HG02623 (cell line): ENCODE measurements at regions not wholly inside any gene's neighbourhood (a gene's known extent, or its start where the extent isn't known, plus 50 kb on each side); places are given as distances from the start of the nearest gene placed in this dataset.

Experiments used
- ATAC-seq: cut with Tn5 transposase; IDR thresholded peaks from one replicate; pipeline ENCODE4 v1.9.1; 2021; ENCODE audit warnings: moderate library complexity; ENCODE audit not compliant: unreplicated experiment

GRCh38 chr2:195500879-195501278 lies 156.1 kb upstream of the SLC39A10 start:
- no peak for ATAC-seq

DNA sequence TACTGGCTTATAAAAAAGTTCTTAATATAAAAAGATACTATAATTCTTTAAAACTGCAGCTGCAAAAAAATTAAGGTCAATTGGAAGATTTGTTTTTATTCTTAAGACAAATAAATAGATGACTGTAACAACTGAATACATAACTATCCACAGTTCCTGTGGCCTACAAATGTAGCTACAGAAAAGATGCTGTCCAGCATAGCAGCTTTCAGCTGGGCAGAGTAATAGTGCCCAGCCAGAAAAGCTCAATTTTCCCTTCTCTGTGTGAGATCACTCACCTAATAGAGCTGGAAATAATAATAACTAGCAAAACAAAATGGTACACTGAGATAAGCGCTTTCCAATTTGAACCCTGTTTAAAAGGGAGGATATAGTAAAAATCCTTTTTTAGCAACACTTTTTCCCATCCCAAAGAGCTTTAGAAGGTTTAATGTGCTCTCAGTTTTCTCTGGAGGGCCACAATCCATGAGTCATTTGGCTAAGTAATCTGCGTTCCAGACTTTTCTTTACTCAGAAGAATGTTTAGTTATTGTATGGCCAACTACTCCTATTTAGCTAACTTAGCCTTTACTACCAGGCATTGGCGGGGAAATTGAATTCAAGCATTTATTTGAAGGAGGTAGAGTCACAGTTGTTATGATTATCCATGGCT lies 158.1 kb upstream of the SLC39A10 start:
- ATAC-seq = no peak

- ATAC-seq = peak; percentile 80
These were observed 158.8 kb upstream of the SLC39A10 start for GRCh38 chr2:195498176-195498575.

DNA sequence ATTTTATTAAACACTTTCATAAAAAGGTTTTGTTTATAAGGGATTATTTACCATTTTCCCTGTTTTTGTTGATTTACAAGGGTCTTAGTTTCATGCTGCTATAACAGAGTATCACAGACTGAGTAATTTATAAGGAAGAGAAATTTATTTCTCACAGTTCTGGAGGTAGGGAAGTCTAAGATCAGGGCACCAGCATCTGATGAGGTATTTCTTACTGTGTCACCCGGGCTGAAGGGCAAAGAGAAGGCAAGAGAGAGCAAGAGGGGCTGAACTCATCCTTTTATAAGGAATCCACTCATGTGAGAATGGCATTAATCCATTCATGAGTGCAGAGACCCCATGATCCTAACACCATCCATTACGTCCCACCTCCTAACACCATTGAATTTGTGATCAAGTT lies 160.0 kb upstream of the SLC39A10 start:
- no peak for ATAC-seq

- no peak for ATAC-seq
These were observed 161.1 kb upstream of the SLC39A10 start for GRCh38 chr2:195495966-195496365.

- ATAC-seq = no peak
These were observed 161.7 kb upstream of the SLC39A10 start for GRCh38 chr2:195495351-195495750.

- ATAC-seq = no peak
These were observed 162.6 kb upstream of the SLC39A10 start for GRCh38 chr2:195494451-195494850.

GRCh38 chr2:195493416-195493815 lies 163.6 kb upstream of the SLC39A10 start:
- no peak for ATAC-seq

GRCh38 chr2:195490319-195490718 lies 166.7 kb upstream of the SLC39A10 start:
- ATAC-seq = no peak

DNA sequence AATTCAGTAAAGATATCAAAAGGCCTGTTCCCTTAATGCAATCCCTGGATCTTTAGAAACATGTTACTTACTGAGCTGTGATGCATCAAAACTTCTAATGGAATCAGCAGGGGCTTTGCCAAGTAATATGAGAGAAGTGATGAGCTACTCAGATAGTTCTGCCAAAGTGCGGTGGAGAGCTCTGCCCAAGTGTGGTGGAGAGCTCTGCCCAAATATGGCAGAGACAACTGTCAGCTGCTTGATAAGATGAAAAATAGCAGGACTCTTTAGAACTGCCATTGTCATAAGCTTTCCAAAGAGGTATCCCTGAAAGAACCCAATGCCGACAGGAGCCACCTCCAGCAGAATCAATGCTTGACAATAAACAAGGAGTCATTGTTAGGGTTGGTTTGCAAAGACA lies 167.9 kb upstream of the SLC39A10 start:
- ATAC-seq = no peak

DNA sequence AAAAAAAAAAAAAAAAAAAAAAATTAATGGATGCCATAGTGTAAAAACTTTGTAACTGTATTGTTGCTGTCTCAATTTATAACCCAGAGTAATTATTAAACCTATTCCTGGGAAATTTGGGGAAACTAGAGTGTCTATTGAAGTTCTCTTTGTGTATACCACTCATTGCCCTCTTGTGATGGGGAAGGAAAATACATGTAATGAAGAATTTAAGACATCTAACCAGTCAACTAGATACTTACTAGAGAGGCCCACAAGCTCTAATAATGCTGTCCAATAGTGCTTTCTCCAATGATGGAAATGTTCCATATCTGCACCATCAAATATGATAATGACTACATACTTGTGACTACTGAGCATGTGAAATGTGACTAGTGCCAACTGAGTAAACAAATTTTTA lies 168.5 kb upstream of the SLC39A10 start:
- no peak for ATAC-seq

GRCh38 chr2:195486987-195487644 lies 169.9 kb upstream of the SLC39A10 start:
- ATAC-seq = peak; percentile 85

- ATAC-seq = no peak
These were observed 170.5 kb upstream of the SLC39A10 start for GRCh38 chr2:195486520-195486919.

DNA sequence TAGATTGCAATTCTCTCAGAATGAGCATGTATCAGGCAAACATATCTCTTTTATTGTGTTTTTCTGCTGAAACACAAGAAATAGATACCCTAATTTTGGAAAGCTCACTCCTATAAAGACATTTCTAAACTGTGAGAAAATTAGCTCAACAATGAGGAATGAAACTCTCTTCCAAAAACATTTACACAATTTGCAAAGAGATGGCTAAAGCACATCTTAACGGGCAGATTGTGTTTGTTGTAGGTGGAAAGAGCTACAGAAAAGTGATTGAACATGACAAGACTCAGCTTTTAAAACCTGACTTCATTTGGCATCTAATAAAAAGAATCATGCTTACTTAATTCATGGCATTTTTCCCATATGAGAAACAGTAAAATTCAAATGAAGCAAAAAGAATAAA lies 175.0 kb upstream of the SLC39A10 start:
- no peak for ATAC-seq

DNA sequence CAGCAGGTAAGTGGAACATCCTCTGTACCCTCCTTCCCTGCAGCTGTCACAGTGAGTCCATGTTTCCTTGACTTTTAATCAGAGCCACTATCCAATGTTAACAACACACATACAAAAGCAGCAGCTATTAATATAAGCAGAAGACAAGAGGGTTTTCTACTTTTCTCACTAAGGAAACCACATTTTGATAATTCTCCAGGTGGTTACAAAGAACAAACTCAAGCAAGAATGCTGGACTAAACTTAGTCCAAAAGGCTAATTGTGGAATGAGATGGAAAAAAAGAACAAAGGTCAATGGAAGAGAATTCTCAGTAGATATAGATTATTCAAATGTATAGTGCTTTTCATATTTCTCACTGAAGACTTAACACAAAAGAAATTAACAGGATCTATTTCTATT lies 176.9 kb upstream of the SLC39A10 start:
- ATAC-seq = no peak

DNA sequence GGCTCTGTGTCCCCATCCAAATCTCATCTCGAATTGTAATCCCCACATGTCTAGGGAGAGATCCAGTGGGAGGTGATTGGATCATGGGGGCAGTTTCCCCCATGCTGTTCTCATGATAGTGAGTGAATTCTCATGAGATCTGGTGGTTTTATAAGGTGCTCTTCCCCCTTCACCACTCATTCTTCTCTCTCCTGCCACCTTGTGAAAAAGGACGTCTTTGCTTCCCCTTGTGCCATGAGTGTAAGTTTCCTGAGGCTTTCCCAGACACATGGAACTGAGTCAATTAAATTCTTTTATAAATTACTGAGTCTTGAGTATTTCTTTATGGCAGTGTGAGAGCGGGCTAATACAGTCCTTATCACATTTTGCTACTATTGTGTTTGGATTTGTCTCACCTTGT lies 177.6 kb upstream of the SLC39A10 start:
- no peak for ATAC-seq

DNA sequence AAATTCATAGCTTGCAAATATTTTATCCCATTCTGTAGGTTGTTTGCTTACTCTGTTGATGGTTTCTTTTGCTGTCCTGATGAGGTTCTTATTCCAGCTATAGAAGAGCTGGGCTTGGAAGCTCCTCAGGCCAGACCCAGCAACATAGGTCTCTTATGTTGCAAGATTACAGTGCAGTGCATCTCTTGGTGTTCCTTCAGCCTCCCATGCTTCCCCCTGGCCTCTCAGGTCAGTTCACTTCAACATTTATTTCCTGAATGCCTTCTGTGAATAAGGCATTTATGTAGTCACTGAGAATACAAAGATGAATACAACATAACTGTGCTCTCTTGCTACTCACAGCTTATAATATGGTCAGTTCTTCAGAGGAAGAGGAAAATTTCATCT lies 179.0 kb upstream of the SLC39A10 start:
- ATAC-seq = no peak

- ATAC-seq = peak; percentile 67
These were observed 179.6 kb upstream of the SLC39A10 start for GRCh38 chr2:195477248-195477995.

DNA sequence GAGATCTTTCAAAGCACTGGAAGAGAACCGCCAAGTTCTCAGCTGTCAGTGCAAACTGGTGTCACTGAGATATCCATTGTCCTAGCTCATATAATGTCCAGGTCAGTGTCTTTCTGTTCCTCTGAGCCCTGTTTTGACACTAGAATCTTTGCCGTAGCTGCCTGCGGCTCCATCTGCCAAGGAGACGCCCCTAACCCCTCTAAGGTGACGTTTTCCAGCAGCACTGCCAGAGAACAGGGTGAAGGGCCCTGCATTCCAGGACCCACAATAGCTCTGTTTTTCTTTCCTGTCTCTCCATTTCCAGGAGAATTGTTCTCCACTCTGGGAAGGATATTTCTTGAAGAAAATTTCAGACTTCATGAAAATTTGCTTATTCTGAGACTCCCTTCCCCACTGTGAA lies 181.7 kb upstream of the SLC39A10 start:
- ATAC-seq = no peak

- no peak for ATAC-seq
These were observed 183.2 kb upstream of the SLC39A10 start for GRCh38 chr2:195473862-195474261.

- no peak for ATAC-seq
These were observed 184.4 kb upstream of the SLC39A10 start for GRCh38 chr2:195472501-195473234.

DNA sequence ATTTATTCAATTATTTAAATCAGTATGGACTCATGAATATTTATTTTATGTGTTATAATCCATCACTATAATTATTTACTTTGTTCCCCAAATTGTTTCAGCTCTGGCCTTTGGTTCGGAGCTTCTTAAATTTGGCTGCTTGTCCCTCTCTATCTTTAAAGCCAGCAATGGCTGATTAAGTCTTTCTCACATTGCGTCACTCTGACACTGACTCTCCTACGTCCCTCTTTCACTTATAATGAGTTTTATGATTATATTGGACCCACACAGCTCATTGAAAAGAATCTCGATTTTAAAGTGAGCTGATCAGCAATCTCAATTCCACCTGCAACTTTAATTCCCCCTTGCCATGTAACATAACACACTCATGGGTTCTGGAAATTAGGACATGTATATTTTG lies 185.2 kb upstream of the SLC39A10 start:
- no peak for ATAC-seq
